GM12873 (cell line): ENCODE measurements at regions not wholly inside any gene's neighbourhood (a gene's known extent, or its start where the extent isn't known, plus 50 kb on each side); places are given as distances from the start of the nearest gene placed in this dataset.

Source experiments
- TF ChIP-seq, protein P1 (sequence below): IDR thresholded peaks from 2 replicates; pipeline ENCODE4 v1.5.1; 2012; ENCODE audit warnings: low read depth, mild to moderate bottlenecking, moderate library complexity, low read length, control low read depth; ENCODE audit not compliant: insufficient read depth; ENCODE audit errors: missing control alignments

DNA sequence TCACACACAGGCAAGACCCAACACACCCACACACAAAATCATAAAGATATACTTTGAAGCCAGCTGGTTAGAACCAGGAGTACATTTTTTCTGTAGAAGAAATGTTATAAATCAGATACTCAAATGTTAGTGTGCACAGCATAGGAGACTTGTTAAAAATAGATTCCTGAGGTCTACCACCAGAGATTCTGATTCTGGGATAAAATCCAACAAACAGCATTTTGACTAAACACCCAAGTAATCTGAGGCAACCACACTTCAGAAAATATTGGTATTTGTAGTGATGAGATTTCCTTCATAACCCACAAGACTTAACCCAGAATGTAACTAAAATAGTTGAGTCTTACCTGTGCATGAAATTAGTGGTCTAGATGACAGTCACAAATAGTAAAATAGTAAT, 301.8 kb downstream of the HNRNPD start:
- TF ChIP-seq, protein P1, sequence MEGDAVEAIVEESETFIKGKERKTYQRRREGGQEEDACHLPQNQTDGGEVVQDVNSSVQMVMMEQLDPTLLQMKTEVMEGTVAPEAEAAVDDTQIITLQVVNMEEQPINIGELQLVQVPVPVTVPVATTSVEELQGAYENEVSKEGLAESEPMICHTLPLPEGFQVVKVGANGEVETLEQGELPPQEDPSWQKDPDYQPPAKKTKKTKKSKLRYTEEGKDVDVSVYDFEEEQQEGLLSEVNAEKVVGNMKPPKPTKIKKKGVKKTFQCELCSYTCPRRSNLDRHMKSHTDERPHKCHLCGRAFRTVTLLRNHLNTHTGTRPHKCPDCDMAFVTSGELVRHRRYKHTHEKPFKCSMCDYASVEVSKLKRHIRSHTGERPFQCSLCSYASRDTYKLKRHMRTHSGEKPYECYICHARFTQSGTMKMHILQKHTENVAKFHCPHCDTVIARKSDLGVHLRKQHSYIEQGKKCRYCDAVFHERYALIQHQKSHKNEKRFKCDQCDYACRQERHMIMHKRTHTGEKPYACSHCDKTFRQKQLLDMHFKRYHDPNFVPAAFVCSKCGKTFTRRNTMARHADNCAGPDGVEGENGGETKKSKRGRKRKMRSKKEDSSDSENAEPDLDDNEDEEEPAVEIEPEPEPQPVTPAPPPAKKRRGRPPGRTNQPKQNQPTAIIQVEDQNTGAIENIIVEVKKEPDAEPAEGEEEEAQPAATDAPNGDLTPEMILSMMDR, result no peak

DNA sequence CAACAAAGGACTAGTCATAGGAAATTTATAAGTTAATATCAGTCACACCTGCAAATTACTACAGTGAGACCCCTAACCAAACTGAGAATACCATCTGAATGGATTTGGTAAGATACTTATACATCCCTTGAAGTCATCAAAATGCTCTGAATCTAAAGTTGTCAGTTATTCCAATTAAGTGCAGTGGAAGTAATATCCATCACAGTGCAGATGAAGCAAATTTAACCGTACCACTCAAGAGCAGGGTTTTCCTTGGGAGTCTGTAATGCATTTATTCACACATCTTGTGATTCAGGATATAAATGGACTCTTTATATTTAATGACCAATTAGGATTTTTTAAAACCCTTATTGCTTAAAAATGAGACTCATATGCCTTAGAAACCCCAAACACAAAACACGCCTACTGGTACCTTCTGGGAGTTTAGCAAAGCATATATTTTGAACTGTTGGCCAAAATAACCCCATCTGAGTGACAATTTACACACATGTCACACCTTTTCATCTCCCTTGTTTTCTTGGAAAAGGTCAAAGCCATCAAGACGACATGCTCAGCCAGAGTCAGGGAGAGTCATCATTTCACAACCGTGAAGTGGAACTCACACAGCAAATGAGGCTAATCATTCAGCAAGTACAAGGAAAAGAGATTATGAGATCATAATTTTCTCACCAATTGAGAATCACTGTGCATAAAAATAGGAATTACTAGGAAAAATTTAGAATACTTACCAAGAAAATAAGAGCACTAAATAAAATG, 303.7 kb downstream of the HNRNPD start:
- TF ChIP-seq, protein P1, result no peak

DNA sequence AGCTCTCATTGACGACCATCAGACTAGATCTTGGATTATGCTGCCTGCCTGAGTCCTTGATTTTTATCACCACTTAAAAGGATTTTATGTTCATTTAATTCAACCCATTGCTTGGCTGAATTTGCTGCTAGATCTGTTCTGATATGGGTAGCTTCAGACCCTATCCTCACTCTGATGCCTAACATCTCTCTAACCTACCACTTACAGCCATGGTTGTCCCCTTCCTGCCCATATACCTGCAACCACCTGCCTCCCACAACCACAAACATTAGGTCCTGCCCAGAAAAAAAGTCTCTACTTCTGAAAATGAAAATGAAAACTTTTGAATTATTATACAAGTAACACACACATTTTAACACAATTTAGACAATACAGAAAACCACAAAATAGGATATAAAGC, 310.8 kb downstream of the HNRNPD start:
- TF ChIP-seq, protein P1, result no peak

DNA sequence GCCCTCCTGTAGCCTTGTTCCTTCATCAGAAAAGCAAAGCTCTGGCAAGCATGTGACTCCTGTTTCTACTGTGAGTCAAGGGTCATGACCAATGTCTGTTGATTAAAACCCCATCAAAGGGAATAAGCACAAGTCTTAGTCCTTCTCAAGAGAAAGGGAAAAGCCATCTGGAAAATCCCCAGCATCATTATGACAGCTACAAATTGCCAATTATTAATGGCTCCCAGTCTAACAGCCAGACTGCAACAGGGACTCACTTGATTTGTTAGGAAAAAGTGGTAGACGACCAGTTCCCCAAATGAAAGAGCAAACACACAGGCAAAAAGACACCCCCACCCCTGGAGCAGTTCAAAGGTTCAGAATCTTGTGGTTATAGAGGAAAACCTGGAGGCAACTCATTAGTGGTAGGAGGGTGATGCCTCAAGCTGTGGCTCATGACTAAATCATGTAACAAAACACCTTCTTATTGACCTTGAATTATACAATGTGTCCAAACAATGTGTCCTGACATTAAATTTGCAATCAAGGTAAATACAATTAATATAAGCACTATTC, 315.7 kb downstream of the HNRNPD start:
- TF ChIP-seq, protein P1, result no peak

DNA sequence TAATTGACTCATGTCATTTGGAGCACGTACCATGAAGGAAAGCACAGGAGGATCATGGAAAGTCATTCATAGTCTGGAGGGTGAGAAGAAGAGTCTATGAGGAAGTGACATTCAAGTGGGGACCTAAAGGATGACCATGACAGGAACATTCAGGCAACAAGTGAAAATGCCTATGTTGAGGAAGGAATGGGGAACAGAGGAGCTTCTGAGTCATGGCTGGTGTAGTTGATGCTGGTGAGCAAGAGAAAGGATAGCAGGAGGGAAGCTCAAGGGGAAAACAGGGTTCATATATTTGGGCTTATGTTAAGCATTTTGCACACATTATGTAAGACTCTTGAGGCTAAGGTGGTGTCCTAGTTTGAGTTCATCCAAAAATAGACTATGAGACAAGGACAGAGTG, 318.6 kb downstream of the HNRNPD start:
- TF ChIP-seq, protein P1, result no peak

DNA sequence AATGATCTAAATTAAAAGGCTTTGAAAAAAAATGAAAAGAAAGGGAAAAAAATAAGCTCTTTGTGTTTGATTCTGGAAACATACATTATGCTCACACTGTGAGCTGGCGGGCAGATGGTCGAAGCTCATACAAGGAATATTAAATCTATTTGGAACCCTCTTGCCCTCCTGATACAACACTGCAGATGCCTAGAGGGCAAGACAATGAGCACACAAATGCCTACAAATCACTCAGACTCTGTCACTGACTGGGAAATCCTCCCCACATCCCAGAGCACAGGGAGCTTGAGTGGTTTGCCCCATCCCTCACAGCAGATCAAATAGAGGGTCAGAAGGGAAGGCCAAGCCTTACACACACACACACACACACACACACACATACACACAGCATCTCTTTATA, 320.4 kb downstream of the HNRNPD start:
- TF ChIP-seq, protein P1, result no peak

DNA sequence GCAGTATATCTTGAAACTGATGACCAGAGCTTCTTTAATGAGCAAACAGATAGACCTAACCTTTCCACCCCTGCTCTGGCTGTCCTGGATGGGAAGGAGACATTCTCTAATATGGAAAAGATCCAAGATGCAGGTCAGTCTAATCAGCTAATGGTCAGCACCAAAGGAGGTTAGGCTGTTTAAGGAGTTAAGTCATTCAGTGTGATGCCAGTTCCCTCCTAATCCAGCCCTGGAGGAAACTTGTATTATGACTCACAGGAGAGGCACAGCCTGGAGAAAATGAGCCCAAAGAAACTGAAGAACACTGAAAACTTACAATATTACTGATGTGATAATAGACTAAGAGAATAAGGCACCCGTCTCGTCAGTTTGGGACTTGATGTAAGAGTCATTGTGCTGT, 323.0 kb downstream of the HNRNPD start:
- TF ChIP-seq, protein P1, result no peak
